ENCODE measurements at regions not wholly inside any gene's neighbourhood (a gene's known extent, or its start where the extent isn't known, plus 50 kb on each side); places are given as distances from the start of the nearest gene placed in this dataset.

DNA sequence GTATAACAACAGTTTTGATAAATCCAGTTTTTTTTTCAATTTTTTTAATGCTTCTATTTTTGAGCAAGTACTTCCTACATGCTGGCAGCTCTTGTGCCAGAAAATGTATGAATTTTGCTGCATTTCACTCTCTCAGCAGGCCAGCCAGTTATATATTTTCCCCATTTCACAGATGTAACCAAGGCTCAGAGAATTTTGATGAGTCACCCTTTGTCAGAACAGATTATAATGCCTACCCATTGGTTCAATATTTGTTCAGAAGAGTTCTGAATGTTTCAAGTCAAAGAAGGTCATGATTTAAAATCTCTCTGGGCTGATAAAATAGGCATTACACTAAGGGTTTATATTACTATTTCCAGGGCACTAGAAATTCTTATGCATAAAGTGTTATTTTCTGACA lies 452.2 kb downstream of the RWDD3 start:
- dilution Hi-C loops (cut with MboI; ENCODE audit: extremely low pct_ligation_motif_present, low sequenced_read_pairs) = no loop called here

DNA sequence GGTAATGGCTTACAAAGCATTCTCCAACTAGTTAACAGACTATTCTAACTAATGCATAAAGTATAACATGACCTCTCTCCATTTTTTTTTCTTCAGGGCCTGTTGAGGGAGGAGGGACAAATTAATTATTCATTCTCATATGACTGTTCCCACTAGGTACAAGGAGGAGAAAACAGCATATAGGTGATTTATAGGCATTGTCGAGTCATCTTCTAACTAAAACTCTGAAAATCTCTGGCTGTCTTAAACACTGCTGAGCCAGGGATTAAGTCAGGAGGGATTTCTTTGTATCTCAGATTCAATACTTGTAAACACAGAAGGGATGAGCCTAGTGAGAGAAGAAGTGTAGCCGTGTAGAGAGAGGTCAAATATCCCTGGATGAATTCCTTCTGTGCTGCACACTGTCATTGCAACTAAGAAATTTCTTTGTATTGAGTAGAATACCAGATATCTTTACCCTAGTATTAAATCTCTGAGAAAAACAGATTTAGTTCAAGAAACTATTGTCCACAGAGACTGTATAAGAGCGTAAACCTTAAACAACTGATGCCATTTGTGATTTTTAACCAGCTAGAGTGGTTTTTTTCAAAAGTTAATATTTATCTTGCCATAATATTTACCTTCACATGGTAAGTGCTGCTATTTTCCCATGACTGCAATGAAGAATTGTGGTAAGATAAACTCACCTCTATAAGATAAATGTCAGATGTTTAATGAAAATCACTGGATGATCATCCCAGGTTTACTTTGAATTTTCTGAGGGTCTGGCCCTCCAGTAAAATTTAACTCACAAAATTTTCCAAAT lies 465.3 kb downstream of the RWDD3 start:
- Histone ChIP-seq H3K27me3 (ENCODE audit: control insufficient read depth in 2 of 2, insufficient read depth in 2 of 2, low read length in 2 of 2) (no peaks in the 10 kb centered on the region), H4K20me1 (replicated peaks; ENCODE audit: control insufficient read depth, extremely low read depth, insufficient read depth, low read length) (no peaks in the 10 kb centered on the region), H2AFZ (ENCODE audit: low read depth, low read length) (no peak overlapping the region), H3K9me3 (replicated peaks; ENCODE audit: control insufficient read depth, insufficient read depth, low read length) (no peaks in the 10 kb centered on the region), H3K4me2 (ENCODE audit: insufficient read depth, low read length) (no peak overlapping the region), H3K79me2 (ENCODE audit: control insufficient read depth, insufficient read depth, low read length) (no peaks in the 10 kb centered on the region), H3K9ac (replicated peaks; ENCODE audit: extremely low read depth, insufficient read depth, low read length) (no peak overlapping the region), H3K9me1 (replicated peaks; ENCODE audit: control insufficient read depth, extremely low read depth, insufficient read depth, low read length) (no peaks in the 10 kb centered on the region), H3K36me3 (ENCODE audit: control insufficient read depth in 2 of 2, extremely low read depth in 1 of 2, insufficient read depth in 2 of 2, low read length in 2 of 2) (no peaks in the 10 kb centered on the region), H3K4me1 (ENCODE audit: control insufficient read depth, extremely low read depth, insufficient read depth, low read length) (no peaks in the 10 kb centered on the region), H3K4me3 (replicated peaks in 1 of 3; ENCODE audit: insufficient read depth in 1 of 3, low read depth in 1 of 3, low read length in 3 of 3) (no peak overlapping the region), H3K27ac (ENCODE audit: insufficient read depth, low read depth, low read length) (no peak overlapping the region)
- no peak for TF ChIP-seq FOS (IDR thresholded peaks at IDR 0.05; ENCODE audit: borderline replicate concordance, insufficient read depth, low read length)
- no peak for TF ChIP-seq EZH2 (IDR thresholded peaks at IDR 0.05; ENCODE audit: borderline replicate concordance, low read depth, low read length, severe bottlenecking)
- TF ChIP-seq POLR2AphosphoS5 (IDR thresholded peaks at IDR 0.05; ENCODE audit: insufficient read depth, low read depth, low read length) = no peak
- ChIA-PET POLR2A (no interaction called here), CTCF (no interaction called here)
- BruUV-seq (replicated peaks) = no TSS peak
- dilution Hi-C loops (cut with MboI; ENCODE audit: extremely low pct_ligation_motif_present, low sequenced_read_pairs) (no loop called here), intact Hi-C loops (cut with micrococcal nuclease) (no loop called here)
- no peak for DNase-seq (ENCODE audit: low read depth, low spot score)
- FAIRE-seq = no peak

More for the DNA sequence above, 452.2 kb downstream of the RWDD3 start:
- Histone ChIP-seq H3K27ac (ENCODE audit: insufficient read depth, low read depth, low read length) (no peak overlapping the region), H3K36me3 (ENCODE audit: control insufficient read depth in 2 of 2, extremely low read depth in 1 of 2, insufficient read depth in 2 of 2, low read length in 2 of 2) (no peaks in the 10 kb centered on the region), H3K27me3 (ENCODE audit: control insufficient read depth in 2 of 2, insufficient read depth in 2 of 2, low read length in 2 of 2) (no peaks in the 10 kb centered on the region), H3K9me1 (replicated peaks; ENCODE audit: control insufficient read depth, extremely low read depth, insufficient read depth, low read length) (no peaks in the 10 kb centered on the region), H3K9ac (replicated peaks; ENCODE audit: extremely low read depth, insufficient read depth, low read length) (no peak overlapping the region), H3K4me2 (ENCODE audit: insufficient read depth, low read length) (no peak overlapping the region), H3K4me1 (ENCODE audit: control insufficient read depth, extremely low read depth, insufficient read depth, low read length) (no peaks in the 10 kb centered on the region), H2AFZ (ENCODE audit: low read depth, low read length) (no peak overlapping the region), H4K20me1 (replicated peaks; ENCODE audit: control insufficient read depth, extremely low read depth, insufficient read depth, low read length) (no peaks in the 10 kb centered on the region), H3K4me3 (replicated peaks in 1 of 3; ENCODE audit: insufficient read depth in 1 of 3, low read depth in 1 of 3, low read length in 3 of 3) (no peak overlapping the region), H3K79me2 (ENCODE audit: control insufficient read depth, insufficient read depth, low read length) (no peaks in the 10 kb centered on the region), H3K9me3 (replicated peaks; ENCODE audit: control insufficient read depth, insufficient read depth, low read length) (no peaks in the 10 kb centered on the region)
- FAIRE-seq (no peak), DNase-seq (ENCODE audit: low read depth, low spot score) (no peak)
- intact Hi-C loops (cut with micrococcal nuclease) = no loop called here
- BruUV-seq (replicated peaks) = no TSS peak
- POLR2A ChIA-PET = no interaction called here
- CTCF ChIA-PET = no interaction called here
- TF ChIP-seq POLR2AphosphoS5 (IDR thresholded peaks at IDR 0.05; ENCODE audit: insufficient read depth, low read depth, low read length) (no peak), JUN (IDR thresholded peaks at IDR 0.05; ENCODE audit: borderline replicate concordance, insufficient read depth, insufficient read length, low read depth) (peak; percentile 3)

All from endothelial cell of umbilical vein (primary cell).